ENCODE measurements at regions not wholly inside any gene's neighbourhood (a gene's known extent, or its start where the extent isn't known, plus 50 kb on each side); places are given as distances from the start of the nearest gene placed in this dataset.
"Not testable (repeated sequence)": the region's sequence is repeated elsewhere in the genome, so short reads cannot be mapped to it uniquely, and the experiment has no call there.

DNA sequence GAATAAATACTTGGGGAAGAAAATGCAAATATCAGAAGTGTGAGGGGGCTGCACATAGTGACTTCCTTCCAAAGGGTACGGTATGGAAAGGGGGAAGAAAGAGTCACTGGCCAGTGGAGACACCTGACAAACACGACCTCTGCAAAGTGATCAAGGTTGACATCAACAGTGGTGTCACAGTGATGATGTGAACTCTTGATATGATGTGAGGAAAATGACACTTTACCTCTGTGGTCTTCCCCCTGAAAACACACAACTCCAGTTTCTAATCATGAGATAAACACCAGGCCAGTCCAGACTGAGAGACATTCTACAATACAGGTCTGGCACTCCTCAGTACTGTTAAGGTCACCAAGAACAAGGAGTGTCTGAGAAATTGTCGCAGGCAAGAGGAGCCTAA, 169.7 kb downstream of the BUB3 start:
- DNase-seq: no peak

DNA sequence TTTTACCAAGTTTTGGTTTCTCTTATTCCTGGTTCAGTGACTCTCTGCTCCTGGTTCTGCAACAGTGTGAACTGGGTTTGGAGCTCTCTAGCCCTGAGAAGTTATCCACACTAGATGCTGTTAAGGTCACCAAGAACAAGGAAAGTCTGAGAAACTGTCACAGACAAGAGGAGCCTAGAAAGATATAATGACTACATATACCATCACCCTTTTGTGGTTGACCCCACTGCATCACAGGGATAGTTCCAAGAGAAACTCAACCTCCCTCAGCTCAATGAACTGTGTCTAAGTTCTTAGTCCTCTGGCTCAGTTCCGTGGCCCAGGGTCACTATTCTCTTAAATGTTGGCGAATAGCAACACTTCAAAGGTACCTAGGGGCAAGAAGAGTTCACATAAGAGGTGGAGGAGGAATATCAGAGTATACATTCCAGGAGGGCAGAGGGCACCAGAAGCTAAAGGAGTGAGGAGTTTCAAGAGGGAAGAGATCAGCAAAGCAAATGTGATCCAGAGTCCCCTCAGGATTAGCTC, 171.5 kb downstream of the BUB3 start:
- DNase-seq: no peak

DNA sequence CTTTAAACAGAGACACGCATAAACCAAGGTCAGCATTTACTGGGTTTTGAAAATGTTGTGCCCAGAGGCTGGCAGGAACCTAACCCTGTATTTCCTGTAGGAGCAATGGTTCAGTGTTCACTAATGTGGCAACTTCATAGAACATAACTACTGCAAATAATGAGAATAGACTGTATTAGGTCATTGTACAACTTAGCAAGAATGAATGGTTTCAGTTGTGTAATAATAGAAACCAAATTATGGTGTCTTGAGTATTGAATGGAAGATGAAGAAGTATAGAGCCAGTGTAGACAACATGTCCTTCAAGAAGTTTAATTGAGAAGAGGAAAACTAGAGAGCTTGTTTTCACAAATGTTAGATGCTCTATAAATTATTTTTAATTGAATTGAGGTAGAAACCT, 172.5 kb downstream of the BUB3 start:
- DNase-seq: no peak

DNA sequence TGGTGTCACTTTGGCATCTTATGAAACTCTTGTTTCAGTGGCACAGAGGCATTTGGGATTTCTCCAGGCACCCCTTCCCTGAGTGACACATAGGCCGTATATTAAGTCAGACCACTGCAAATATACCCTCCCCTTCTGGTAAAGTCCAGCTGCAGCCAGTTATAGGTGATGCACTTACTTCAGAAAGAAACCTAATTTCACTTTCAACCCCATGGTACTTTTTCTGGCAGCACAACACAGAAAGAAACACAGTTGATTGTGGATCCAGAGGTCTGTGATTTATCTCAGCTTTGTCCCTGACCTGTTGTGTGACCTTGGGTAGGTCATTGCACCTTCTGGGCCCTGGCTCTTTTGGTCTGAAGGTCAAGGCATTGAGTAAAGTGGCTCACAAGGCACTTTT, 173.2 kb downstream of the BUB3 start:
- no peak for DNase-seq

DNA sequence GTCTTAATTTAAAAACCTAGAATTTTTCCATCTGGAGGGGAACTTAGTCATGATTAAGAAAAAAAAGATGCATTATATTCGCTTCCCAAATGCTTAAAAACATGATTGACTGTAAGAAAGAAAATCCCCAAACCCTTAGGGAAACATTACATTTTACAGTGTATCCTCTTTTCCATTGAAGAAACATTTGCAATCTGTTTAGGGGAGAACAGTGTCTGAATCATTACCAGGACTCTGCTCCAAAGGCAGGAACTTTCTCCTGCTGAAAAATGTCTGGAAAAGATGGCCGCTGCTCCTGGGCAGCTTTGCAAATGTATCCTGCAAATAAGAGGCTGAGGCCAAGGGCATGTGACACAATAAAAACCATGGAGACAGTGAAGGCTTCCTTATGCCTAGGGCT, 173.7 kb downstream of the BUB3 start:
- no peak for DNase-seq

DNA sequence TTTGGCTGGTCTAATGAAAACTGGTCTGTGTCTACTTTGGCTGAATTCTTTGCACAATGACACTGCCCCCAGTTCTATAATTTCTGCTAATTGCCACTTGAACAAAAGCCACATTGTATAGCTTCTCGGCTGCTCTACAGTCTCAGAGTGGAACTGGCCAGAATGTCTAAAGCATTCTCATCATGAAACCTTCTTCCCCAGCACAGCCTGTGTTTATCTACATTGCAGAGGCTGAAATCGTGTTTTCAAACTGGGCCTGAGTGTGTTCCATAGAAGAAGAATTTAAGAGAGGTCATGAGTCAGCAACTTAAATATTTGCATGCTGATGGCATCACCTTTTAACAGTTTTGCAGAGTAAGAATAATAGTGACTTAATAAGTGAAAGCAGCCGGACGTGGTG, 177.2 kb downstream of the BUB3 start:
- DNase-seq: no peak

DNA sequence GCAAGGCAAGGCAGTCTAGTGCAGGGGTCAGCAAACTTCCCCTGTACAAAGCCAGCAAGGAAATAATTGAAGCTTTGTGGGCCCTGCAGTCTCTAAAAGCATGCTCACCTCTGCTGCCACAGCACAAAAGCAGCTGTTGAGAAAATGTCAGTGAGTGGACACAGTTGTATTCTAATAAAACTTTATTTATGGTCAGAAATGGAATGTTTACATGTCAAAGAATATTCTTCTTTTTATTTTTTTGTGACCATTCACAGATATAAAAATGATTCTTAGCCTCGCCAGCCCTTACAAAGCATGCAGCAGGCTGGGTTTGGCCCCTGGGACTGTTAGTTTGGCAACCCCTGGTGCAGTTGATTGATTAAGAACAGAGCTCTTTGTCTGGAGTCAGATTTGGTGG, 192.4 kb downstream of the BUB3 start:
- DNase-seq: no peak

DNA sequence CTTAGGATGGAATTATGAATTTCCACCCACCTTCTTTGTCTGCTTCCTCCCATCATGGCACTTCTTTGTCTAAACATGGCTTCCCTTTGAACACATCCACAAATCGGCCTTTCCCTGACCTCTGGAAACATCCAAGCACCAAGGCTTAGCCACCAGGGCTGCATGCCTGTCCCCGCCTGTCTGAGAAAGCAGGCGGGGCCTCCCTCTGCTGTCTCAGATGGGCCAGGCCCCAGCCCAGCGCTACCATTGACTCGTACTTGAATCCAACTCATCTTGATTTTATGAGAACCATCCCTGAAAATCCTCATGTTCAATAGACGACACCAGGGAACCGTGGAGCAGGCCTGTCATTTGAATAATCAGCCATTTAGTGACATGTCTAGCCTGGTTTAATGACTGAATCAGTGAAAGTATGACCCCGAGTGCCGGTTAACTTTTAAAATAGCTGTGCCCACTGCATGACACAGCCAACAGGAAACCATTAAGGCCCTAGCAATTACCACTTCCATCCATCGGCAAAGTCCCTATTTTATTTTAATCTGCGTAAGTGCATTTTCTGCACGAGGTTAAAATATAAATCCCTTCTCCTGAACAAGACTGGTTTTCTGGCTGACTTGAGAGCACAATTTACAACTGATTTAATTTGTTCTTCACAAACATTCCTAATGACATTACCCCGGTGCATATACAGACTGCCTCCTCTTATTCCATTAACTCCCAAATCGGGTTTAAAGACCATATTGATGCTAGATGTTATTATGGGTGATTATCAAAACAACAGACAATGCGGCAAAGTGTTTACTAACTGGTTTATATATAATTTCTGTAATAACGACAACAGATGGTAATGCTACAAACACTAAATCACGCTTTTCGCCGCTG, 194.7 kb downstream of the BUB3 start:
- no peak for DNase-seq

DNA sequence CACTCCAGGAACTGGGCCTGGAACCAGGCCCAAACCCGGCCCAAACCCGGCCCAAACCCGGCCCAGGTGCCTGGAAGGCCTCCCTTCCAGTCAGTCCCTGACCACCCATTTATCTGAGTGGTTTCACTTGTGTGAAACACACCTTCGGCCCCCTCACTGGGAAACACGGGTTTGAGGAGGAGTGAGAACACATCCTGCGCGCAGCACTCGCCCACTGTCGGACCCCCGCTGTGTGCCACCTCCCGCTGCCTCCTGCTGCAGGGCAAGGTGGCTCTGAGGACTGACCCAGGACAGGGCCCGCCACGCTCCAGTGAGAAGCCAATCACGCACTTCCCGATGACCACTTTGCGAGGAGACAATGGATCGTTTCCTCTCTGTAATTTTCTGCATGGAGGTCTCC, 197.5 kb downstream of the BUB3 start:
- DNase-seq: no peak

DNA sequence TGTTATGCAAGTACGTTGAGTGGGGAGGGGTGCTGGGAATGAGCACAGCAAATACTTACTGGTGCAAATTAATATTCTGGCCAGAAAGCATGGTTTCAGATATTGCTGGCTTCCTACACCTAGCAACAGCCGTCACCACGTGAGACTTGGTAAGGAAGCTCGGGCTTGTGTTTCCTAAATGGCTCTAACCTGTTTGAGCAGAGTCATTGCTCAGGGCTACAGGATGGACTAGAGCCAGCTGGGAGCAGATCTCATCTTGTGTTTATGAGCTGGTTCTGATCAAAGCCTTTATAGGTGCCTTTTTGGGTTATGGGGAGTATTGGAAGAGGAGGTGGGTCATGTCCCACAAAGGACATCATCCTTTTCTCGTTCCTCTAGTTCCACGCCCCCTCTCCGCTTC, 200.3 kb downstream of the BUB3 start:
- no peak for DNase-seq

DNA sequence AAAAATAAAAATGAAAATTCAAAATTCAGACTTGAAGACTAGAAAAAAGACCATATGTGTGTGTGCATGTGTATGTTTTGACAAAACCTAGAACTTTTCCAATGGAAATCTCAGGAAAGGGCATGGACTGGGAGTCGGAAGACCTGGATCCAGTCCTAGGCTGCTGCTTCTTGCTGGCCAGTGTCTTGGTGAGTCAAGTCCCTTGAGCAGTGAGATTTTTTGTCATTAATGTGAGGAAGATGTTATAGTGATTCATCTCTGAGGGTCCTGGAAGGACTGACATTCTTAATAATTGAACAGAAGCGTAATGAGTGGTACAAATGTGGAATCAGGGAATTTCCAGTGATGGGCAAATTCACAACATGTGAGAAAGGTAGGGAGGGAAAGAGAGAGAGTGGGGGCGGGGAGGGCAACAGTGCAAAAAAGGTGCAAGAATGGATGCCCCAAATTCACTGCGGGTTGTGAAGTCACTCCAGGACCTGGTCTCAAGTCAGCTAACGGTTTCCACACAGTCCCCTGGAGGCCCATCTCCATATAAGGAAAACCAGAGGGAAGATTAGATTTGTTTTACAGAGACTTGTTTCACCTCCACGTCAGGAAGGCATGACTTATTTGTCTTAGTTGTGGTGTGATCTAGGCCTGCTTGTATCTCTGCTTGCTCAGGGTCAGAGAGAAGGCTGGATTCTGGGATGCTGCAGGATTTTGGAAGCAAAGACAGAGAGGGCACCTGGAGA, 201.7 kb downstream of the BUB3 start:
- DNase-seq: no peak

DNA sequence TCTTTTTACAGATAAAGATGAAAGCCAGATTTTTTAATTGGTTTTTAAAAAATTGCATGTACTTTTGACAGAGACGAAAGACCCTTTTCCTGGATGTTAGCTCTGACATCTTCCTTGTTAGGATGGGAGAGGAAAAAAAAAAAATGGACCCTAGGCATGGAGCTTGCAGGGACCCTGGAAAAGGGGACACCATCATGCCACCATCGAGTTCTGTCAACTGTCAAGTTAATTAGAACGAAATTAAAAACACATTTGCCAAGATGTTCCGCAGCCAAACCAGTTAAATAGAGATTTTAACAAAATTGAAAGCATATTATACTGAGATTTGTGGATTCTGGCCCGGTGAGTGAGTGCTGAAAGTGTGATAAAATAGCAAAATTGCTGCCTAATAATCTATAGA, 202.6 kb downstream of the BUB3 start:
- DNase-seq: no peak

DNA sequence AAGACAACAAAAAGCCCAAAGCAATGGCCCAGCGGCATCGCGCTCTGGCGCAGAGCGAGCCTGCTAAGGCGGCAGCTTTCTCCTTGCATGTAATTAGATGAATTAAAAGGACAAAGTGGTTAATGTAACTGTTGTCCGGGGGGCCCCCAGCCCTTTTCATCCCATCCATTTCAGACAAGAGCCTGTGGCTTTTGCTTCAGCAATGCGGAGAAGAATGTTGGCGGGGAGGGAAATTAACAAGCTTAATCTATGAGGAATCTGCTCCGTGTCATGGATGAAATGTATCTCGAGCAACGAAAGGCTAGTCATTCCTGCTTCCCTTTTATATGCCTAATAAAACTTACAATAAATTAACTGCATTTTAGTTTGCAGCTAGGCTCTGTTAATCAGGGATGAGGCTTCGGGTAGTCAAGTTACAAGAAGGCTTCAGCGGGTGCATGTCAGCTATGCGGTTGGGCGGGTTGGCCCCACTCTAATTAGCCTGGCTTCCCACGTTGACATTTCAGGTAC, 203.3 kb downstream of the BUB3 start:
- no peak for DNase-seq

DNA sequence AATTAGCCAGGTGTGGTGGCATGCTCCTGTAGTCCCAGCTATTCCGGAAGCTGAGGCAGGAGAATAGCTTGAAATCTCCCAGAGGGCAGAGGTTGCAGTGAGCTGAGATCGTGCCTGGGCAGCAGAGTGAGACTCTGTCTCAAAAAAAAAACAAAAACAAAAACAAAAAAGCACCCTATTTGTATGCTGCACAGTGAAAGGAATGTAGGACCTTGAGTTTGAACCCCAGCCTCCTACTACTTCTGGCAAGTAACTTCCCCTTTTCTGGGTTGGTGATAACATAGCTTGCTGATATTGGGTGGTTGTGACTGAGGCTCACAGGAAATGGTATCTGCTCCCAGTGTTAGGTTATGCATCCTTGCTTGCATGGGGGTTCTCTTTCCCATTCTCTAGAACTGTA, 205.3 kb downstream of the BUB3 start:
- DNase-seq: no peak

DNA sequence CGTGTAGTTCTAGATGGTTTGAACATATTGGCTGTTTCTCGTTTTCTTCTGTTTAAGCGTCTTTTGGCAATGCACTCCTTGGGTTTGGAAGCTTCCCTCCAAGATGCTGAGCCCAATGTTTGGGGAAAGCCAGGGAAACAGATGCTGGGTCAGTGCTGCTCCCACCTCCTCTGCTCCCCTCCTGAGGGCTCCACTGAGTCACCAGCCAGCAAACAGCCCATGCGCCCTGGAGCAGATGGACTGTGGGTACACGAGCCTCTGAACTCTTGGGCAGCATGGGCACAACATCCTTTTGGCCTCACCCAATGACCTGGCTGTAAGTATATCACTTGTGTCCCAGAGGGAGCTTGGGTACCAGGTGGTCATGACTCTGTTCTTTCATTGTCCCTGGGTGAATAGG, 207.6 kb downstream of the BUB3 start:
- no peak for DNase-seq

DNA sequence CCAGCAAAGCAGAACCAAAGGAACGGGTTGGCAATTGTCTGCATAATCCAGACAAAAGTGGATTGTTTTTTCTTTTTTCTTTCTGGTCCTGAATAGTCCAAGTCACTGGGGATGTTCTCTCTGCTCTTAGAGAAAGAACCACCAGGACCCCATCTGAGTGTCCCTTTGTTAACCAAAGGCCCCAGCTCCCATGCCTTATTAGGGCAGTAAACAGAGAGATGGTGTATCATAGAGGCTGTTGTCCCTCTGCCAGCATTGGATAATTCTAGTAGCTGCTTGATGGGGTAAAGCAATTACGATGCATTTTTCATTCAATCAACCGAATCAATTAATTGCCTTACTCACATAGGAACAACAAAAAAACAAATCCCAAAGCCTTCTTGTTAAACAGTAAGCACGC, 213.0 kb downstream of the BUB3 start:
- no peak for DNase-seq

DNA sequence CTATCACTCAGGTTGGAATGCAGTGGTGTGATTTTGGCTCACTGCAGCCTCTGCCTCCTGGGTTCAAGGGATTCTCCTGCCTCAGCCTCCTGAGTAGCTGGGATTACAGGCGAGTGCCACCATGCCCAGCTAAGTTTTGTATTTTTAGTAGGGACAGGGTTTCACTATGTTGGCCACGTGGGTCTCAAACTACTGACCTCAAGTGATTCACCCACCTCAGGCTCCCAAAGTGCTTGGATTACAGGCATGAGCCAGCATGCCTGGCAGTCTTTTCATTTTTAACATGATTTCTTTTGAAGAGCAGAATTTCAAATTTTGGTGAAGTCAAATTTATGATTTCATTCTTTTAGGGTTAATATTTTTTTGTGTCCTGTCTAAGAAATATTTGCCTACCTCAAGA, 217.4 kb downstream of the BUB3 start:
- DNase-seq: not testable (repeated sequence)

DNA sequence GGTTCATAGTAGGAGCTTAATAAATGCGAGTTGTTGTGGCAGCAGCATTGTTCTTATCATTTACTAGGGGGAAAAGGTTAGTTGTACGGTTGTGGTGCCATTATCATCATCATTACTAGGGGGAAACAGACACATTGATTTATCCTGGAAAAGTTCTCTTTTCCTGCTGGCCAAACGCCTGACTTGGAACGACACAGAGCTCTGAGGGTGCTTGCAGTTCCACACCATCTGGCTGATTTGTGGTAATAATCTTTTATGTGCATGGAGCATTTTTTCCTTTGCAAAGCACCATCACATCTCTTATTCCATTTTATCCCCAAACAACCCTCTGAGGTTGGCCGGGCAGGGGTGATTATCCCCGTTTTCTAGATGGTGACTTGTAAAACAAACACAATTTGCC, 219.4 kb downstream of the BUB3 start:
- DNase-seq: no peak

DNA sequence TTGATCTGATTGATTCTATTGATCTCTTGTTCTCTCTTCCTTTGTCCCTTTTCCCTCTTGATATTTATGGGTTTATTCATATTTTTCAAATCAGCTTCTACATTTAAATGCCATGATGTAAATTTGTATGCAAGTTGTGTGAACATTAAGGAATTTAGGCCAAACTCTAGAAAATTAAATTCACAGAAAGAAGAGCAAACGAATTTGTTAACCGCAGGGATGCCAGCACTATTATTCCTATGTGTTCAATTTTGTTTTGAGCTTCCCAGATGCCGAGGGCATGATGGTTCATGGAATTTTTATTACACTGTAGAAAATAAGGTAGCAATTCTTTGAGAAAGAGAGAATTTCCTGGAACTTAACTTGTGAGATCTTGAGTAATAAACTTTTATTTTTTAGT, 220.9 kb downstream of the BUB3 start:
- no peak for DNase-seq

DNA sequence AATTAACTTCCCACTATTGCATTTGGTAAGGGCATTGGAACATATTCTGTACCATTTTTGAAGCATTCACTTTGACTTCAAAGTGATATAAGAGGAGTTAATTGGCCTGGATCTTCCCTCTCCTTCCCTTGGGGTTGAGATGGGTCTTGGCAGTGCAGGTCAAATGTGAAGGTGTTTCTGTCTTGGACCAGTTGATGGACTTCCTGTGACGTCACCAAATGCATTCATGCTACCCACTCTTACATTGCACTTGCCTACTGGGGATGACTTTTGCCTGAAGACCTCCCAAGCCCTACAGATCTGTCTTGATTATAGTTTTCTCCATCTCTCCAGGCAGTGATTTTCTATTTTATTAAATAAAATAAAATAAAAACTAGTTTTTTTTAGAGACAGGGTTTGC, 221.5 kb downstream of the BUB3 start:
- no peak for DNase-seq

DNA sequence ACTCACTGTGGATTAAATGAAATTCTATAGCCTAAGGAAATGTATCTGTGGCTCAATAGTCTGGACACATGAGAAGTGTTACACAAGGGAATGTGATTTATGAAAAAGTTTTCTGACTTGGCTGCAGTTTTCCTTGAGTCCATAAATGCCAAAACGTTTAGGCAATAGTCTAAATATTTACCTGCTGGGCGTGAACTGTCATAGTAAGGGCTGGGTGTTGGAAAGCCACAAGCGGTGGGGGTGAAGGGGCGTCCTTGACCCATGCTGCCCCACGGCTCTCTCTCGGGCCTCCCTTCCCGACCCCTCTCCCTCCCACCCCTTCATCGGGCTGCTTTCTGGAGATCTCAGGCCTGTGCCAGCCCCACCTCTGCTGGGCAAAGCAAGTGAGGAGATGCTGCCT, 223.7 kb downstream of the BUB3 start:
- no peak for DNase-seq

DNA sequence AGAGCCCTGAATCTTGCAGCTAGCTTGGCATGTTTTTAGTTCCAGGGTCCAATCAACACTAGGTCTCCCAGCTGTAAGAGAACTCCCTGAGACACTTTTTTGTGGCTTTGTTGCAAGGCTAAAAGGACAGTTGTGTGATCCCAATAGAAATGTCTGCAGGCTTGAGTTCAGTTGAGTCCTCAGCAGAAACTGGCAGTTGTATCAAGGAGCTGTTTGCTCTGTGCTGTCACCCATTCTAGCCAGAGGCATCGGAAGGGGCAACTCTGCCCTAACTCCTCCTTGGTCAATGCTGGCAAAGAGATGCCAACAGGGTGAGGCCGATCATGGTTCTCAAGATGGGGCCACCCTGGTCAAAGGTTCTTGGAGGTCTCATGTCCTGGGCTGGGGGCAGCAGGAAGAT, 224.1 kb downstream of the BUB3 start:
- no peak for DNase-seq

DNA sequence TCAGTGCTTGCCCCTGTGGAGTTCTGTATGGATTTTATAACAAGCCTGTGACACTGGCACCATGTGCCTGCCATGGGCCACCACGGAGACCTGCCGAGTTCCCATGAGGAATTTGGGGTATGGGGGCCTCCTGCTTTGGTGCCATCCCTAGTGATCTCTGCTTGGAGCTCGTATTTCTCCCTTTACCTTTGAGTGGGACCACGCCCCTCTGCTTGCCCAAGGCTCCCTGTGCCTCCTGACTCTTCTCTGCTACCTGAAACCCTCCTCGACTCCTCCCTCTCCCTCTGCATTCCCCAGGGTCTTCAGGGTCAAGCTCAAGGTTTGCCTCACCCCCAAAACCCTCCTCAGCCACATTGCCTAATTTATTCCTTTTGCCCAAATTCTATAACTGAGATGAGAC, 225.0 kb downstream of the BUB3 start:
- no peak for DNase-seq

DNA sequence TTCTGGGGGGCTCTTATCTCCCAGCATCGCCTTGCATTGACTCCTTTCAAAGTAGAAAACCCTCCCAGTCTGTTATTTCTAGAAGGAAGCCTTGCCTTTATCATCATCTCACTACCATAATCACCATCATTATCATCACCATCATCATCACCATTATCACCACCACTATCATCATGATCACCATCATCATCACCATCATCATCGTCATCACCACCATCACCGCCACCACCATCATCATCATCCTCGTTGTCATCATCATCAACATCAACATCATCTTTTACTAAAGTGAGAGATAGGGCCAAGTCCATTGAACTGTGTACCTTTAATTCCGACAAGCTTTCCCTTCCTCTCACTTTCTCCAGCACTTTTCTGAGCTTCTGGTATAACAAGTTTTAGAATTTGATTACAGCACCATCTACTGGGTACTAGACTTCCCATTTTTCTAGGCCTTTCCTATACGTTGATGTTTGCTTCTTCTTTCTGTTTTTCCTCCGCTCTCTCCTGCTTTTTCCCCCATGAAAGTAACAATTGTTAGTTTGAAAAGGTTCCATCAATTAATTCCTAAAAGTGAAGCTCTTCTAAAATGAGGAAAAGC, 226.4 kb downstream of the BUB3 start:
- DNase-seq: peak; percentile 20 to 37 (median 32)
